ENCODE measurements at regions not wholly inside any gene's neighbourhood (a gene's known extent, or its start where the extent isn't known, plus 50 kb on each side); places are given as distances from the start of the nearest gene placed in this dataset.

DNA sequence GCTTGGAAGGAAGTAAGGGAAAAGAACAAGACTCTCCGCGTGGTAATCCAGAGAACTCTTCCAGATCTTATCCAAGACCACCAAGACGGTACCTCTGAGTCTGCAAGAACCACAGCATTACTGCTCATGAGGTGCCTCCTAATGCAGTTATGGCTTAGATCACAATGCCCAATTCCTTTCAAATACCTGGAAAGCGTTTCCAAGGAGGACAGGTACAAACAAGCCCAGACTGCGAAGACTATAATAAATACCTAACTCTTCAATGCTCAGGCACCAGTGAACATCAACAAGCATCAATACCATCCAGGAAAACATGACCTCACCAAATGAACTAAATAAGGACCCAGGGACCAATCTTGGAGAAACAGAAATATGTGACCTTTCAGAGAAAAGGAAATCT, 325.5 kb downstream of the CWC27 start:
- H3K4me3 ChIP-seq = no peak overlapping the region
- in situ Hi-C loops (cut with MboI; ENCODE audit: low sequenced_read_pairs) = loop anchor here (25.0 kb wide), 1 partner anchor 393 kb away; the partner anchor contains the start of gene ADAMTS6
- no peaks in the 10 kb centered on the region for H3K36me3 ChIP-seq (replicated peaks)
- H3K9me3 ChIP-seq = no peaks in the 10 kb centered on the region
- no peaks in the 10 kb centered on the region for H3K4me1 ChIP-seq
- no peak for DNase-seq (ENCODE audit: low spot score in 2 of 2)
- no peaks in the 10 kb centered on the region for H3K27me3 ChIP-seq (ENCODE audit: low read depth)

DNA sequence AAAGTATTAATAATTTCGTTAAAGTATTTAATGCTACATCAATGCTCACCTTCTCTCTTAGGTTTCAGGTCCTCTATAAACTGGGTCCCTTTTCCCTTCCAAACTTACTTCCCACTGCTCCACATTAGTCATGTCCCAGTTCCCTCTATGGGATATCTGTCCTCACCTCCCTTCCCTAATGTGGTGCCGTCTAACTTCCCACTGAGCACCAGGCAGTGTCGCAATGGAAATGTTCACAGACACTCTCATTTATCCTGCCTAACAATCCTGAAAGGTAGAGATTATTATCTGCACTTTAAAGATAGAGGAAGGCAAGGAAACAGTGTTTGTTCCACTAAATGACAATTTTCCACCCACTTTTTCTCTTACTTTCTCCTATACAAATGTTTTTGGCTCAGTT, 329.7 kb downstream of the CWC27 start:
- in situ Hi-C loops (cut with MboI; ENCODE audit: low sequenced_read_pairs) = loop anchor here (25.0 kb wide), 1 partner anchor 389 kb away; the partner anchor contains the start of gene ADAMTS6

More for the DNA sequence above, 329.7 kb downstream of the CWC27 start:
- no peak overlapping the region for H3K4me3 ChIP-seq
- no peak for DNase-seq (ENCODE audit: low spot score in 2 of 2)
- no peaks in the 10 kb centered on the region for H3K9me3 ChIP-seq
- H3K4me1 ChIP-seq = peaks cover 3% of the 10 kb centered on the region
- H3K36me3 ChIP-seq (replicated peaks) = no peaks in the 10 kb centered on the region
- H3K27me3 ChIP-seq (ENCODE audit: low read depth) = no peaks in the 10 kb centered on the region

Data from HAP-1 (cell line).